Keratinocyte (primary cell): ENCODE measurements at regions not wholly inside any gene's neighbourhood (a gene's known extent, or its start where the extent isn't known, plus 50 kb on each side); places are given as distances from the start of the nearest gene placed in this dataset.

ENCODE experiments used
- DNase-seq: peaks from one replicate; pipeline ENCODE4 v3.0.0-alpha.2; 2011; ENCODE audit warnings: low read depth, missing footprints, low spot score
- FAIRE-seq: peaks from 2 replicates; lab custom pipeline; 2011; peaks lifted over from hg19 to GRCh38; lab: Jason Lieb, UNC
- H2AFZ ChIP-seq: 2 replicates; pipeline ENCODE4 v1.6.0; 2012; ENCODE audit warnings: low read length, control low read depth, inconsistent platforms; ENCODE audit not compliant: control insufficient read depth
- H3K27ac ChIP-seq: 2 replicates; pipeline ENCODE4 v1.5.1; 2011; ENCODE audit warnings: low read length; ENCODE audit not compliant: control insufficient read depth, insufficient read depth
- H3K27me3 ChIP-seq: 3 replicates; pipeline ENCODE4 v1.6.0; 2011; ENCODE audit warnings: low read length; ENCODE audit not compliant: control insufficient read depth, insufficient read depth; ENCODE audit errors: extremely low read depth
- H3K36me3 ChIP-seq, 2 experiments: 2 replicates in 1 of 2; 3 replicates in 1 of 2; pipeline ENCODE4 v1.5.1; 2011; ENCODE audit warnings: low read length in 2 of 2, mild to moderate bottlenecking in 1 of 2; ENCODE audit not compliant: control insufficient read depth in 2 of 2, insufficient read depth in 2 of 2; ENCODE audit errors: extremely low read depth in 1 of 2
- H3K4me1 ChIP-seq: 3 replicates; pipeline ENCODE4 v1.5.1; 2011; ENCODE audit warnings: low read length; ENCODE audit not compliant: control insufficient read depth, insufficient read depth; ENCODE audit errors: extremely low read depth
- H3K4me2 ChIP-seq: 3 replicates; pipeline ENCODE4 v1.6.0; 2011; ENCODE audit warnings: low read depth, low read length; ENCODE audit not compliant: control insufficient read depth, insufficient read depth; ENCODE audit errors: extremely low read depth
- H3K4me3 ChIP-seq, 3 experiments: fragments of 200-600 bp in 1 of 3; sonication (generic) in 1 of 3; 2 replicates in 2 of 3; 3 replicates in 1 of 3; pipeline ENCODE4 v1.5.1; 2011 to 2016; ENCODE audit warnings: low read length in 3 of 3, mild to moderate bottlenecking in 3 of 3, control low read depth in 2 of 3, inconsistent platforms in 1 of 3, low read depth in 1 of 3, mixed read lengths in 1 of 3, mixed run types in 1 of 3, moderate library complexity in 1 of 3; ENCODE audit not compliant: control insufficient read depth in 2 of 3, insufficient read depth in 2 of 3; ENCODE audit errors: extremely low read depth in 1 of 3
- H3K79me2 ChIP-seq: 2 replicates; pipeline ENCODE4 v1.6.0; 2012; ENCODE audit warnings: low read length; ENCODE audit not compliant: control insufficient read depth, insufficient read depth
- H3K9ac ChIP-seq: 3 replicates; pipeline ENCODE4 v1.6.0; 2011; ENCODE audit warnings: low read length; ENCODE audit not compliant: control insufficient read depth, insufficient read depth; ENCODE audit errors: extremely low read depth
- H3K9me1 ChIP-seq: 3 replicates; pipeline ENCODE4 v1.6.0; 2011; ENCODE audit warnings: low read length; ENCODE audit not compliant: control insufficient read depth, insufficient read depth; ENCODE audit errors: extremely low read depth
- H3K9me3 ChIP-seq: 2 replicates; pipeline ENCODE4 v1.5.1; 2012; ENCODE audit warnings: low read depth, low read length; ENCODE audit not compliant: control insufficient read depth
- H4K20me1 ChIP-seq: 3 replicates; pipeline ENCODE4 v1.6.0; 2011; ENCODE audit warnings: low read length; ENCODE audit not compliant: control insufficient read depth, insufficient read depth; ENCODE audit errors: extremely low read depth
- EZH2 ChIP-seq: IDR thresholded peaks from one replicate; pipeline ENCODE4 v1.6.1; 2012; ENCODE audit warnings: inconsistent platforms, mild to moderate bottlenecking, low read length, moderate library complexity
- dilution Hi-C: fragments of 300-500 bp; cut with MboI; formaldehyde crosslinking; loops from one replicate; pipeline ENCODE4 v1.7.0; 2020; ENCODE audit warnings: low sequenced_read_pairs; ENCODE audit not compliant: extremely low pct_ligation_motif_present
- TF ChIP-seq, protein P1 (sequence below), 3 experiments: IDR thresholded peaks in 1 of 3; conservative IDR thresholded peaks in 1 of 3; optimal IDR thresholded peaks in 1 of 3; 2 replicates in 2 of 3; 3 replicates in 1 of 3; pipeline versions ENCODE3 to v1.5.1; 2011; ENCODE audit warnings: low read length in 3 of 3, mild to moderate bottlenecking in 3 of 3, moderate library complexity in 2 of 3, control low read depth in 1 of 3, inconsistent platforms in 1 of 3; ENCODE audit not compliant: insufficient read depth in 2 of 3; ENCODE audit errors: extremely low read depth in 1 of 3

DNA sequence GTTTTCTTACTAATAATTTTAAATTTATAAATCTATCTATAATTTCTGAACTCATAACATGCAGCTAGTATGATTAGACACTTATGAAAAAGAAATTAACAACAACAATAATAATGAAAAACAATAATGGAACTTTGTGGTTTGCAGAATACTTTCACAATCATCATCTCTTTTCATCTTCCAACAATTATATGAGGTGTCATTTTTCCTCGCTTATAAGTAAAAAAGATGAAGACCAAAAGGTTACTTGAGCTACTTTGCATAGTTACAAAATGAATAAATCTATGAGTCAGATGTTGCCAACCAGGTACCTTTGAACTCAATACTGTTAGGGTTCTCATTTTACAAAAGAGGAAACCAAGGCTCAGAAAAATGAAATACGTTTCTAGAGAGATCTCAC lies 98.5 kb upstream of the ELOVL6 start:
- no peak overlapping the region for H3K4me2 ChIP-seq
- H3K4me1 ChIP-seq, result no peaks in the 10 kb centered on the region
- FAIRE-seq (no peak), DNase-seq (no peak)
- H4K20me1 ChIP-seq, result no peaks in the 10 kb centered on the region
- dilution Hi-C loops, result no loop called here
- H3K36me3 ChIP-seq, result no peaks in the 10 kb centered on the region
- no peaks in the 10 kb centered on the region for H3K79me2 ChIP-seq
- TF ChIP-seq, protein P1, sequence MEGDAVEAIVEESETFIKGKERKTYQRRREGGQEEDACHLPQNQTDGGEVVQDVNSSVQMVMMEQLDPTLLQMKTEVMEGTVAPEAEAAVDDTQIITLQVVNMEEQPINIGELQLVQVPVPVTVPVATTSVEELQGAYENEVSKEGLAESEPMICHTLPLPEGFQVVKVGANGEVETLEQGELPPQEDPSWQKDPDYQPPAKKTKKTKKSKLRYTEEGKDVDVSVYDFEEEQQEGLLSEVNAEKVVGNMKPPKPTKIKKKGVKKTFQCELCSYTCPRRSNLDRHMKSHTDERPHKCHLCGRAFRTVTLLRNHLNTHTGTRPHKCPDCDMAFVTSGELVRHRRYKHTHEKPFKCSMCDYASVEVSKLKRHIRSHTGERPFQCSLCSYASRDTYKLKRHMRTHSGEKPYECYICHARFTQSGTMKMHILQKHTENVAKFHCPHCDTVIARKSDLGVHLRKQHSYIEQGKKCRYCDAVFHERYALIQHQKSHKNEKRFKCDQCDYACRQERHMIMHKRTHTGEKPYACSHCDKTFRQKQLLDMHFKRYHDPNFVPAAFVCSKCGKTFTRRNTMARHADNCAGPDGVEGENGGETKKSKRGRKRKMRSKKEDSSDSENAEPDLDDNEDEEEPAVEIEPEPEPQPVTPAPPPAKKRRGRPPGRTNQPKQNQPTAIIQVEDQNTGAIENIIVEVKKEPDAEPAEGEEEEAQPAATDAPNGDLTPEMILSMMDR (optimal IDR thresholded peaks at IDR 0.05 in 1 of 3, IDR thresholded peaks at IDR 0.05 in 1 of 3, conservative IDR thresholded peaks at IDR 0.05 in 1 of 3; ENCODE audit: extremely low read depth in 1 of 3, insufficient read depth in 2 of 3, low read length in 3 of 3), result no peak
- TF ChIP-seq EZH2, result no peak
- no peak overlapping the region for H3K27ac ChIP-seq
- H3K9me1 ChIP-seq, result no peaks in the 10 kb centered on the region
- no peak overlapping the region for H3K4me3 ChIP-seq
- no peaks in the 10 kb centered on the region for H3K27me3 ChIP-seq
- no peak overlapping the region for H2AFZ ChIP-seq
- H3K9ac ChIP-seq, result no peak overlapping the region
- no peaks in the 10 kb centered on the region for H3K9me3 ChIP-seq

DNA sequence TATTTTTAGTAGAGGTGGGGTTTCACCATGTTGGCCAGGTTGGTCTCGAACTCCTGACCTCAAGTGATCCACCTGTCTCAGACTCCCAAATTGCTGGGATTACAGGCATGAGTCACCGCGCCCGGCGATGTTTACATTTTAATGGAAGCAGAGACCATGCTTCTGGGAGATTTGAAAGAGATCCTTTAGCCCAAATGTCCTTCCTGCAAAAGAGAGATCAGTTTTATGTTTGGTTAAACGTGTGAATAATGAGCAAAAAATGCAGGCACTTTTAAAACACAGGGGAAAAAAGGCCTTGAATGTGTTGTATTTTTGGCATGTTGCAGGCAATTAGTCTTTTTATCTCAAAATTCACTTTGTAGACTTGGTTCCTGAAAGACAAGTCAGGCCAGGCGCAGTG lies 95.8 kb upstream of the ELOVL6 start:
- FAIRE-seq (no peak), DNase-seq (no peak)
- TF ChIP-seq EZH2, result no peak
- TF ChIP-seq, protein P1 (optimal IDR thresholded peaks at IDR 0.05 in 1 of 3, IDR thresholded peaks at IDR 0.05 in 1 of 3, conservative IDR thresholded peaks at IDR 0.05 in 1 of 3; ENCODE audit: extremely low read depth in 1 of 3, insufficient read depth in 2 of 3, low read length in 3 of 3), result no peak
- Histone ChIP-seq H3K9me3 (no peaks in the 10 kb centered on the region), H4K20me1 (no peaks in the 10 kb centered on the region), H3K9ac (no peak overlapping the region), H3K4me1 (no peaks in the 10 kb centered on the region), H3K27me3 (no peaks in the 10 kb centered on the region), H3K27ac (no peak overlapping the region), H3K36me3 (no peaks in the 10 kb centered on the region), H2AFZ (no peak overlapping the region), H3K4me3 (no peak overlapping the region), H3K9me1 (no peaks in the 10 kb centered on the region), H3K79me2 (no peaks in the 10 kb centered on the region), H3K4me2 (no peak overlapping the region)
- dilution Hi-C loops, result no loop called here
